EH (cell line): ENCODE measurements at regions not wholly inside any gene's neighbourhood (a gene's known extent, or its start where the extent isn't known, plus 50 kb on each side); places are given as distances from the start of the nearest gene placed in this dataset.
"Not testable (repeated sequence)": the region's sequence is repeated elsewhere in the genome, so short reads cannot be mapped to it uniquely, and the experiment has no call there.

Experiments used
- DNase-seq: peaks from one replicate; pipeline ENCODE4 v3.0.0-alpha.2; 2015; ENCODE audit warnings: low read depth

- DNase-seq, result peak; percentile 85
These were observed 102.3 kb upstream of the CCN2 start for GRCh38 chr6:132053511-132053910.

DNA sequence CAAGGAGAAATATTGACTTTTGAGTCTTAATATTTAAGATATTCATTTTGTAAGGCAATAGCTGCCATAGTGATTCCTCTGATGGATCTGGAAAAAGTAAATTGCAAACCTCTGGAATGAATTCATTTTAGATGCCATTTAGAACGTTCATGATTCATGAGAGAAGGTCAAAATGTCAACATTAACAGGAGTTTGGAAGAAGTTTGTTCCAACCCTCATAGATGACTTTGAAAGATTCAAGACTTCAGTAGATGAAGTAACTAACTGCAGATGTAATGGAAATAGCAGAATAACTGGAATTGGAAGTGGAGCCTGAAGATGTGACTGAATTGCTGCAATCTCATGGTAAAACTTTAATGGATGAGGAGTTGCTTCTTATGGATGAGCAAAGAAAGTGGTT, 100.9 kb upstream of the CCN2 start:
- DNase-seq, result peak; percentile 60

- no peak for DNase-seq
These were observed 94.7 kb upstream of the CCN2 start for GRCh38 chr6:132045877-132046276.

DNA sequence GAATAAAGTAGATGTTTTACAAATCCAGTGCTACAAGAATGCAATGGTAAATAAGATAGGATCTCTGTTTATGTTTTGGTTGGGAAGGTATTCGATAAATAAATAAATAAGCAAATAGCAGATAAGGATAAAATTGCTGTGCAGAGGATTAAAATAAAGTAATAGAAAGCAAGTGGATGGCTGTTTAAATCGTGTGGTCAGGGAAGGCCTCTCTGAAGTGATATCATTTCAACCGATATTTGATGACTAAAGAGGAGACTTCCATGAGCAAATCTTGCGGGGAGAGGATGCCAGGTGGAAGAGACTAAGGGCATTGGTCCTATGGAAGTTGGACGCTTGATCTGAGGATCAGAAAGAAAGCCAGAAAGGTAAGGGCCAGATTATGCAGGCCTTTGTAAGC, 92.0 kb upstream of the CCN2 start:
- DNase-seq, result no peak

DNA sequence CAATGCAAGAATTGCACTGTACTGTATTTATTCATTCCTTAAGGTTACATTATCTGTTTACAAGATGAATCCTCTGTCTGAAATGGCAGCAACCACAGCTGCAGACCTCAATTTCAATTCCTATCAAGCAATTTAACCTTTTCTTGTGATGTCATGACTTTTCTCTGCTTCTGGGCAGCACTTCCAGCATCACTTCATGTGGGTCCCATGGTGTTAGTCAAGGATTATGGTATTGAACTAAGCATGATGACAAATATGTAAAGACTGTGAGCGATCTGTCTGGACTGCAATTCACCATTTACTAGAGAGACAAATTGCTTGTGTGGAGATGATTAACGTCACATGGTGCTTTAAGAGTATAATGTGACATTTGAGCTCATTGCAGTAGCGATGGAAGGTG, 90.5 kb upstream of the CCN2 start:
- peak; percentile 68 for DNase-seq

GRCh38 chr6:132028029-132028428, 76.9 kb upstream of the CCN2 start:
- no peak for DNase-seq

- DNase-seq, result no peak
These were observed 74.3 kb upstream of the CCN2 start for GRCh38 chr6:132025468-132025867.

- peak; percentile 26 for DNase-seq
These were observed 72.3 kb upstream of the CCN2 start for GRCh38 chr6:132023490-132023889.

DNA sequence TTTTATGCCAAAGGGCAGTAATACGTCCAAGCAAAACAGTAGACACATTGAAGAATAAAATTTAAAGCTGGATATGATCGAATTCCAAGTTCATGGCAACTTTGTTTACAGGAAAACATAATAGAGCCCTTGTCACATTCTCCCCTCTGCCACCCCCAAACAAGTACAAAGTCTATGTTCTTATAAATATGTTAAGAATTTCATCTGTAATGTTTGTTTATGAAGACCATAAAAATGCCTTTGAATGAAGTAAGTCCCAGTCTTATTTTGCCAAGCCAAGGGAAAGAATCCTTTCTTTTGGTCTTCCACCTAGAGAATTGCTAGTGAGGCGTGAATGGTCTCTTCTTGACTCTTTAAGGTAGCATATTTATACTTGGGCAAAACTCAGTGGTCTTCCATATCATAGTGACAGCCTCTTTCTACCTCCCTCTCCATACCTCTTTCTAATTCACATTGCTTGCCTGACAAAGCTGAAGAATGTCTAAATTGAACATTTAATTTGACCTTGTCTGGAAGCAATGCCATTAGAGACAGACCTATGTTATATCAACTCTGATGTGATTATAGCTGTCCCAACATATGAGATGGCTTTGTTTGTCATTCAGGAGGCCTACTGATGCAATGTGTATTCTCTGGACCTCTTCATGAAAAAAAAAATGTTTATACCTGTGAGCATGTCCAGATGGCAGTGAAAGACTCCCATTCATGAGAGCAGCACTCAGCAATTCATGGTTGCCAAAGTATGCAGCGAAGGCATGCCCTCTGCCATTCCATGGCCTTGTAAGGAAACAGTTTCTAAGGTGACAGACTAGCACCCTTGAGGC, 70.6 kb upstream of the CCN2 start:
- DNase-seq, result peak; percentile 55

DNA sequence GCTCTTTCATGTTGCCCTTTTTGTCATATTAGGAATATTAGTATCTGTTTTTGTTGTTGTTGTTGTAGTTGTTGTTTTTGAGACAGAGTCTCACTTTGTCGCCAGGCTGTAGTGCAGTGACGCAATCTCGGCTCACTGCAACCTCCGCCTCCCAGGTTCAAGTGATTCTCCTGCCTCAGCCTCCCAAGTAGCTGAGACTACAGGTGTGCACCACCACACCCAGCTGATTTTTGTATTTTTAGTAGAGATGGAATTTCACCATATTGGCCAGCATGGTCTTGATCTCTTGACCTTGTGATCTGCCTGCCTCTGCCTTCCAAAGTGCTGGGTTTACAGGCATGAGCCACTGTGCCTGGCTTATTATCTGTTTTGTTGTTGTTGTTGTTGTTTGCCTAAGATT, 69.7 kb upstream of the CCN2 start:
- DNase-seq, result not testable (repeated sequence)

GRCh38 chr6:132020138-132020581, 69.0 kb upstream of the CCN2 start:
- peak; percentile 39 for DNase-seq

DNA sequence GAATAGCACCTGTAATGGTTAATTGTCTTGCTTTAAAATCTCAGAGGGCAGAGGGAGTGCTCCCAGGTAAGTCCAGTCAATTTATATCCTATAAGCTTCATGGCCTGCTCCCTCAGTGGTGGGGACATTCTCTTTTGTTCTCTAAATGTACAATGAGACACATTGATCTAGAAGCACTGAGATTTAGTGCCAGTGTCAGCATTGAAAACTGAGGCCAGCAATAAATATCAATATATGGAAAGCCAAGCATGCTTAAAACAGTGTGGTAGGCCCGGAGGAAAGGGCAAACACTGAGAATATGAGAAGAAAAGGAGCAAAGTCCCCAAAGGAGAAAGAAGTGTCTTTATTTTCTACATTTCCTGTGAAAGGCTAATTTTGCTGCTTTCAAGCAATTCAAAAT, 68.4 kb upstream of the CCN2 start:
- DNase-seq, result no peak

DNA sequence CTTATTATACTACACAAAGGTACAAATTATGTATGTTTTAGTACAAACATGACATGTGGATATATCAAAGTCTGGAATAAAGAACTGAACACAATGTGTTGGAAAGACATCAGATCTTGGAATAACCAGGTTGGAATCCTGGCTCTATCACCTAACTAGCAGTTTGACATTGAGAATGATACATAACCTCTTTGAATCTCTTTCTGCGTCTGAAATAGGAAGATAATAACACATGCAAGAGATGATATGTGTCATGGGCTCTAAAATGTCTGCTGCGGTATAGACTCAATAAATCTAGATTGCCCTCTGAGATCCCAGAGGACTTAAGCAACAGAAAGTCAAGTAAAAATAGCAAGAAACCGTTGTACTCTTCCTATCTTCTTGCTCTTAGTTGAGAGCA, 66.8 kb upstream of the CCN2 start:
- DNase-seq, result no peak

DNA sequence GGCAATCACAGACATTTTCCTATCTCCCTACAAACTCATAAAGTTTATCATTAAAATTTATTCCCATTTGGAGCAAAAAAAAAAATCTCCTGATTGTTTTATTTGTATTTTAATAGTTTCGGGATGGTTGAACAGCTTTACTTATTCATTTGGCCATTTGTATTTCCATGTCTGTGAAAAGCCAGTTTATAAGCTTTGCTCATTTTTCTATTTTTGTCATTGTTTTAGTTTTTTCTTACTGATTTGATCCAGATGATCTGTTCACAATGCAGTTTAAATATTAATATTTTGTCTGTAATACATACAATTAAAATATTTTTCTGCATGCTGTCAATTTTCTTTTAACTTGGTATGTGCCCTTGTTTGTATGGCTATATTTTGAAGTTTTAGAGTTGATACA, 65.2 kb upstream of the CCN2 start:
- DNase-seq, result no peak

DNA sequence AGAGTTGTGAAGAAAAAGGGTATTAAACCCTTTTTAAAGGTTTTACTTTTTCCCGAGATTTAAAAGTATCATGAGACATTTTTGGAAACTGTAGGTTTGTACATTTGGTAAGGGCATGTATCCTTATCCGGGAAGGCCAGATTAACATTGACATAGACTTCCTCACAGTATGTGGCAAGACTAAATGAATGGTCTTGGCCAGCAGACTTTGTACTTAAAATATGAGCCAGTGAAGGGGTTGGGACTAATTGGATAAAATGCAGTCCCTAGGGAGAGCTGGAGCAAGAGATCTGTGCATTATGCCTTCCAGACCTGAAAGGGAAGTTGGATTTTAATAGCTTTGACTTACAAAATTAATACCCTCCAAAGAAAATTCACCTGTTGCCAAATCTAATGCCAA, 60.4 kb upstream of the CCN2 start:
- DNase-seq, result peak; percentile 23

GRCh38 chr6:132009175-132009574, 58.0 kb upstream of the CCN2 start:
- no peak for DNase-seq

GRCh38 chr6:132007474-132008190, 56.5 kb upstream of the CCN2 start:
- peak; percentile 53 for DNase-seq

GRCh38 chr6:132005178-132005577, 54.0 kb upstream of the CCN2 start:
- DNase-seq, result no peak

DNA sequence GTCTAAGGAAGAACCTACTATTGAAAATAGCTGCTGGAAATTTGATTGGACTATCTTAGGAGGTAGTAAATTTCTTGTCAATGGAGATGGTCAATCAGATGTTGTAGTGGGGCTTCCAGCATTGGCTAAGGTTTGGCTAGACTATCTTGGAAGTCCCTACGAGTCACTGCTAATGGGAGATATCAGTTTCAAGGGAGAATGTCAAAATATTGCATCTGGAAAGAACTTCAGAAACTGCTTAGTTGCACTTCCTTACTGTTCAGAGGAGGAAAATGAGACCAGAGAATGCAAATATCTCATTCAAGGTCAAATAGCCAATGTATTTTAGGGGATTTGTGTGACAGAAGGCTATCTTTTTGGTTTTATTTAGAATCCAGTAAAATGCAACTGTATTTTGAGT, 53.5 kb upstream of the CCN2 start:
- DNase-seq, result no peak

- DNase-seq, result no peak
These were observed 52.5 kb upstream of the CCN2 start for GRCh38 chr6:132003516-132004178.
